GM12878 (cell line): ENCODE measurements at regions not wholly inside any gene's neighbourhood (a gene's known extent, or its start where the extent isn't known, plus 50 kb on each side); places are given as distances from the start of the nearest gene placed in this dataset.

Experiments
- FOXK2 ChIP-seq: fragments of 450-650 bp; IDR thresholded peaks from 2 replicates; pipeline ENCODE4 v1.6.1; 2017; ENCODE audit warnings: mild to moderate bottlenecking, moderate library complexity
- NRF1 ChIP-seq: conservative IDR thresholded peaks from 2 replicates; pipeline ENCODE4 v1.6.1; 2011; ENCODE audit warnings: mild to moderate bottlenecking, low read depth, low read length, improper control_type of control experiment
- TCF7 ChIP-seq: IDR thresholded peaks from 2 replicates; pipeline ENCODE4 v1.6.1; 2014; ENCODE audit warnings: antibody characterized with exemption, borderline replicate concordance
- TF ChIP-seq, protein P1 (sequence below), 3 experiments: IDR thresholded peaks in 2 of 3; conservative IDR thresholded peaks in 1 of 3; 2 replicates each; pipeline ENCODE4 v1.5.1; 2011; ENCODE audit warnings: low read depth in 3 of 3, low read length in 3 of 3, mild to moderate bottlenecking in 3 of 3, control low read depth in 2 of 3, moderate library complexity in 2 of 3, inconsistent platforms in 1 of 3, mixed read lengths in 1 of 3; ENCODE audit not compliant: control insufficient read depth in 2 of 3, insufficient read depth in 1 of 3; ENCODE audit errors: extremely low read depth in 1 of 3

DNA sequence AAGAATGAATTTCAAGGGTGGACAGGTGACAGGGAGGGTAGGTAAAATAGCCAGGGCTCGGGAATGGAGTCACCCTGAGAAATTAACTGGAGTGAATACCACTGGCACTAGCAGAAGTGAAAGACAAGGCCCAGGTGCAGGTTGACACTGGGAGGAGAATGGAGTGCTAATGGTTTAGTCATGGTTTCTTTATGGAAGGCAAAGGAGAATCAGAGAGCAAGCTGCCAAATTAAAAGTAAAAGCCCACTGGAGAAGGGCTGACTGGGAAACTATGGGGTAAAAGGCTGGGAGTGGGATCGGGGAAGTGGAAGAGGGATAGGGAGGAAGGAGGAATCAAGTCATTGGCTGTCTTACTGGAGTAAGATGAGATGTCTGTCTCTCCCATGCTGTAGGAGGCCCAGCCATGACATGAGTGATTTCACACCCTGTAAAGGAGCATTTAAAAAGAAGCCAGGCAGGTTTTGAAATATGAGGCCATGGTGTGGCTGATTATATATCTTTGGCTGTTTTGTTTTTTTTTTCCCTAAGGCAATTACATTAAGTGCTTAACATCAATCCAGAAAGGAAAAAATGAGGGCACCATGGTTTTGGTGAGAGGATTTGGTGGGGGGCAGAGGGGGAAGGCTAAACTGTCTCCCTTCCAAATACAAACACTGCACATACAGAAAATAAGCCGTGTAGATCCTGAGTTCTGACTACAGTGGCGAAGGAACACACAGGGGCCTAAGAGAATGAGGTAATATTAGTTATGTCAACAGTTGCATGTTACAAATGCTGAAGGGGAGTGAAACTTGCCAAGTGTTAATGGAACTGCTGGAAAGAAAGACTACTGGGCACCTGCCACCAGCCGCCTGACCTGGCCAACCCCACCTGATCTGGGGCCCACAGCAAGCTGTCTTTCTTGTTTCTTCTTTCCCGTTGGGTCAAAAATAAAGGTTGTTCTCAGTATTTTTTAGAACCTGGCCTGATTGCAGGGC is 183.5 kb upstream of the TSC22D1 start:
- TF ChIP-seq, protein P1, sequence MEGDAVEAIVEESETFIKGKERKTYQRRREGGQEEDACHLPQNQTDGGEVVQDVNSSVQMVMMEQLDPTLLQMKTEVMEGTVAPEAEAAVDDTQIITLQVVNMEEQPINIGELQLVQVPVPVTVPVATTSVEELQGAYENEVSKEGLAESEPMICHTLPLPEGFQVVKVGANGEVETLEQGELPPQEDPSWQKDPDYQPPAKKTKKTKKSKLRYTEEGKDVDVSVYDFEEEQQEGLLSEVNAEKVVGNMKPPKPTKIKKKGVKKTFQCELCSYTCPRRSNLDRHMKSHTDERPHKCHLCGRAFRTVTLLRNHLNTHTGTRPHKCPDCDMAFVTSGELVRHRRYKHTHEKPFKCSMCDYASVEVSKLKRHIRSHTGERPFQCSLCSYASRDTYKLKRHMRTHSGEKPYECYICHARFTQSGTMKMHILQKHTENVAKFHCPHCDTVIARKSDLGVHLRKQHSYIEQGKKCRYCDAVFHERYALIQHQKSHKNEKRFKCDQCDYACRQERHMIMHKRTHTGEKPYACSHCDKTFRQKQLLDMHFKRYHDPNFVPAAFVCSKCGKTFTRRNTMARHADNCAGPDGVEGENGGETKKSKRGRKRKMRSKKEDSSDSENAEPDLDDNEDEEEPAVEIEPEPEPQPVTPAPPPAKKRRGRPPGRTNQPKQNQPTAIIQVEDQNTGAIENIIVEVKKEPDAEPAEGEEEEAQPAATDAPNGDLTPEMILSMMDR (IDR thresholded peaks at IDR 0.05 in 2 of 3, conservative IDR thresholded peaks at IDR 0.05 in 1 of 3; ENCODE audit: control insufficient read depth in 2 of 3, extremely low read depth in 1 of 3, insufficient read depth in 1 of 3, low read depth in 3 of 3, low read length in 3 of 3) = no peak
- TF ChIP-seq TCF7 = no peak
- TF ChIP-seq NRF1 = no peak
- TF ChIP-seq FOXK2 = no peak
